GM23248 (cell line): ENCODE measurements at regions not wholly inside any gene's neighbourhood (a gene's known extent, or its start where the extent isn't known, plus 50 kb on each side); places are given as distances from the start of the nearest gene placed in this dataset.

Source experiments
- DNase-seq: peaks from one replicate; pipeline ENCODE4 v3.0.0-alpha.2; 2015
- H2AFZ ChIP-seq: fragments of 200-600 bp; sonication (generic); 2 replicates; pipeline ENCODE4 v1.6.1; 2016; ENCODE audit warnings: antibody characterized with exemption
- H3F3A ChIP-seq: fragments of 200-600 bp; sonication (generic); 2 replicates; pipeline ENCODE4 v1.6.1; 2016; ENCODE audit warnings: mild to moderate bottlenecking, antibody characterized with exemption, mixed run types; ENCODE audit not compliant: insufficient read depth
- H3K27ac ChIP-seq: fragments of 200-600 bp; sonication (generic); 2 replicates; pipeline ENCODE4 v1.5.1; 2016; ENCODE audit warnings: mild to moderate bottlenecking
- H3K27me3 ChIP-seq: fragments of 200-600 bp; sonication (generic); replicated peaks from 2 replicates; pipeline ENCODE4 v1.6.1; 2016; ENCODE audit warnings: mild to moderate bottlenecking; ENCODE audit not compliant: insufficient read depth
- H3K36me3 ChIP-seq: fragments of 200-600 bp; sonication (generic); 2 replicates; pipeline ENCODE4 v1.6.1; 2016; ENCODE audit warnings: low read depth, mild to moderate bottlenecking
- H3K4me1 ChIP-seq: fragments of 200-600 bp; sonication (generic); 2 replicates; pipeline ENCODE4 v1.6.1; 2016; ENCODE audit warnings: mild to moderate bottlenecking; ENCODE audit not compliant: insufficient read depth
- H3K4me2 ChIP-seq: fragments of 200-600 bp; sonication (generic); one replicate; pipeline ENCODE4 v1.6.1; 2016; ENCODE audit warnings: mild to moderate bottlenecking; ENCODE audit not compliant: unreplicated experiment
- H3K4me3 ChIP-seq: fragments of 200-600 bp; sonication (generic); 2 replicates; pipeline ENCODE4 v1.5.1; 2016; ENCODE audit warnings: mild to moderate bottlenecking
- H3K79me2 ChIP-seq: fragments of 200-600 bp; sonication (generic); 2 replicates; pipeline ENCODE4 v1.6.1; 2016; ENCODE audit warnings: mild to moderate bottlenecking; ENCODE audit not compliant: insufficient read depth
- H3K9ac ChIP-seq: fragments of 200-600 bp; sonication (generic); 2 replicates; pipeline ENCODE4 v1.6.1; 2016; ENCODE audit warnings: mild to moderate bottlenecking
- H3K9me2 ChIP-seq: fragments of 200-600 bp; sonication (generic); 2 replicates; pipeline ENCODE4 v1.6.1; 2016; ENCODE audit warnings: mixed run types, mild to moderate bottlenecking, moderate library complexity; ENCODE audit not compliant: insufficient read depth
- H3K9me3 ChIP-seq: fragments of 200-600 bp; sonication (generic); one replicate; pipeline ENCODE4 v1.6.1; 2017; ENCODE audit warnings: low read depth
- H4K20me1 ChIP-seq: fragments of 200-600 bp; sonication (generic); 2 replicates; pipeline ENCODE4 v1.6.0; 2016; ENCODE audit not compliant: insufficient read depth
- EZH2 ChIP-seq: fragments of 200-600 bp; sonication (generic); IDR thresholded peaks from 2 replicates; pipeline ENCODE4 v1.6.1; 2018; ENCODE audit warnings: antibody characterized with exemption, mild to moderate bottlenecking; ENCODE audit not compliant: insufficient read depth, poor library complexity, severe bottlenecking
- EZH2phosphoT487 ChIP-seq: fragments of 200-600 bp; sonication (generic); IDR thresholded peaks from 2 replicates; pipeline ENCODE4 v1.6.1; 2018; ENCODE audit warnings: antibody characterized with exemption, moderate library complexity, mild to moderate bottlenecking, low read depth; ENCODE audit not compliant: insufficient read depth
- WGBS, 2 experiments: methylation state at CpG; one replicate each; pipeline ENCODE4 v1.1.6; 2015 to 2017; ENCODE audit warnings: low lambda C conversion rate in 2 of 2, low coverage in 1 of 2; ENCODE audit errors: missing lambda C conversion rate in 2 of 2; 5-methylcytosine and 5-hydroxymethylcytosine counted together
- in situ Hi-C: fragments of 300-500 bp; cut with MboI; formaldehyde crosslinking; loops from 2 replicates; pipeline ENCODE4 v1.15.0; 2020

DNA sequence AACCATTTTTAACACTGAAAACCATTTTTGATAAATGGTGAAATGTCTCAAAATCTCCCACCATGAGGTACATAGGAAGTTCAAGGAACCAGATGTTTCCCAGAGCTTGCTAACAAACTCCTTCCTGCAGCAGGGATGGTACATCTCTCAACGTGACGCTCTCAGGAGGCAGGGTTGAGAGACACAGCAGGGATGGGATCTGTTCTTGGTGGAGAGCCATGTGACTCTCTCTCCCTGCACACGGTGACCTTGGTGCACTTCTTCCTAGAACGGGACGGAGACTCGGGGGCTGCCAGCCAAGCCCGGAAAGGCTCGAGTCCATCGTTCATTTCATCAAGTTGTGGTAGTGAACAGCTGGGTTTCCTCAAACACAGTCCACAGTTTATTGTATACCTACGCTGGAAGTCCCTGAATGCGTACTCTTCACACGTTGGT, 94.2 kb downstream of the FAM50B start:
- WGBS, 2 experiments = 26 to 32% methylated on average over 12 of the region's 12 CpGs
- Histone ChIP-seq H3K4me3 (no peak overlapping the region), H3K27ac (no peak overlapping the region), H3K9me2 (no peaks in the 10 kb centered on the region), H3K36me3 (no peaks in the 10 kb centered on the region), H3K79me2 (no peaks in the 10 kb centered on the region), H3K9ac (no peak overlapping the region), H4K20me1 (no peaks in the 10 kb centered on the region), H3K27me3 (no peaks in the 10 kb centered on the region), H3K9me3 (no peaks in the 10 kb centered on the region), H3K4me2 (no peak overlapping the region), H3K4me1 (peaks cover 5% of the 10 kb centered on the region), H2AFZ (no peak overlapping the region), H3F3A (0 out of 2 replicates have a peak, but pooled peaks cover 3% of the 10 kb centered on the region)
- no peak for DNase-seq
- in situ Hi-C loops = no loop called here
- no peak for TF ChIP-seq EZH2
- no peak for TF ChIP-seq EZH2phosphoT487

DNA sequence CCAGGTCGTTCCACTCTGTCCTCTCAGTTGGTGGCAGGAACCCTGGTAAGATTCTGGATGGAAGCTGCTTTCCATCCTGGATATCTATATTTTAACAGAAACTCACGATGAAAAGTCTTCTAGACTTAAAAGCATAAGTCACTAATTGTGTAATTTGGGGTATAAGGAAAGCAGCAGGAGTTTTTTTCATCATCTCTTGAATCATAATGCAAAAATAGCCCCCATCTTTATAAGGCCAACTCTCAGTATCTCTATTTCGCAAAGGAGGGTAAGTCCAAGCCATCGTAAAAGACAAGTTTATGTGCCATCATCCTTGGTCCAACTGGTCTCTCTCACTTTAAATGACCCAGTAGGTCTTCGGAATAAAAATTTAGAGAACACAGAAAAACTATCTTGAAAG, 95.1 kb downstream of the FAM50B start:
- Histone ChIP-seq H2AFZ (0 out of 2 replicates have a peak overlapping the region, but pooled peaks have one; percentile 32), H3K9me2 (no peaks in the 10 kb centered on the region), H3K4me2 (no peak overlapping the region), H4K20me1 (no peaks in the 10 kb centered on the region), H3K9ac (no peak overlapping the region), H3K36me3 (no peaks in the 10 kb centered on the region), H3K27ac (no peak overlapping the region), H3K27me3 (no peaks in the 10 kb centered on the region), H3F3A (0 out of 2 replicates have a peak, but pooled peaks cover 3% of the 10 kb centered on the region), H3K9me3 (no peaks in the 10 kb centered on the region), H3K4me1 (peaks cover 5% of the 10 kb centered on the region), H3K79me2 (no peaks in the 10 kb centered on the region), H3K4me3 (no peak overlapping the region)
- TF ChIP-seq EZH2 (no peak), EZH2phosphoT487 (no peak)
- in situ Hi-C loops = no loop called here
- DNase-seq = no peak
- WGBS, 2 experiments = 91 to 95% methylated on average over 5 of the region's 5 CpGs

DNA sequence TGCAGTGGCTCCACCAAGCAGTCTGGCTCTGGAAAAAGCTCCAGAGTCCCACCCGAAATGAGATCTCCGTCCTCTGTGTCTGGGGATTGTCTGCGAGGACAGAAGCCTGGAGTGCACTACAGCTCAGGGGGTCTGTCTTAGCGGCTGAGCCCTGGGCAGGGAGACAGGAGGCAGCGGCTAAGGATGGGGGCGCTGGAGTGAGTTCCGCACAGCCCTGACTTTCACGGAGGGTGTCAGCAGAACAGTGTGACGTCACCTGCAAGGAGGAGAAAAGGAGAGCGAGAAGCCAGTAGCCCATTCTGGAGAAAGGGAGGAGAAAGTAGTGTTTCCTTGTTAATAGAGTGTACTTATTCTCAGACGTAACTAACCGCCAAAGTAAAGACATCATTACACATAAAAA, 97.6 kb downstream of the FAM50B start:
- Histone ChIP-seq H2AFZ (peak overlapping the region; percentile 86), H3K9ac (peak overlapping the region; percentile 51; the same call in 1 of the 2 replicates), H3K9me3 (no peaks in the 10 kb centered on the region), H3K4me2 (peak overlapping the region; percentile 84), H3F3A (0 out of 2 replicates have a peak, but pooled peaks cover 3% of the 10 kb centered on the region), H3K4me3 (peak overlapping the region; percentile 68), H3K79me2 (no peaks in the 10 kb centered on the region), H4K20me1 (no peaks in the 10 kb centered on the region), H3K36me3 (no peaks in the 10 kb centered on the region), H3K27me3 (no peaks in the 10 kb centered on the region), H3K4me1 (peaks cover 5% of the 10 kb centered on the region), H3K27ac (peak overlapping the region; percentile 19; the same call in 1 of the 2 replicates), H3K9me2 (no peaks in the 10 kb centered on the region)
- peak; percentile 75 for DNase-seq
- TF ChIP-seq EZH2phosphoT487 (no peak), EZH2 (no peak)
- 27 to 30% methylated on average over 12 of the region's 12 CpGs for WGBS, 2 experiments
- in situ Hi-C loops = no loop called here

DNA sequence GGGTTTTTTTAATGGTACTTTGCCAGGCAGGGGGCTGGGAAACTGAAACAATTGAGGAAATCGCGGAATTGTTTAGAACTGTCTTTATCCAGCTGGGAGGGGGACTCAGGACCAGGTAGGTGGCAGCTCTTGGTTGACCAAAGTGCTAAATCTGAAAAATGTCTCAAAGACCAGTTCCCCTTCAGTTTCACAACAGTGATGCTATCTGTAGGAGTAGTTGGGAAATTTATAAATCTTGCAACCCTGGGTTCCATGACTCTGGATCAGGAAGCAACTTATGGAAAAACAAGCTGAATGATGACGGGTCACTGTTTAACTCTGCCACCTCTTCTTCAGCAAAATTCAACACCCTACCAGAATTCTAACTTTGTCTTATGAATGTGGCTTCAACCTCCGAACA, 99.7 kb downstream of the FAM50B start:
- H3K4me2 ChIP-seq = no peak overlapping the region
- H3K4me3 ChIP-seq = no peak overlapping the region
- 94 to 99% methylated on average over 4 of the region's 4 CpGs for WGBS, 2 experiments
- H3K36me3 ChIP-seq = no peaks in the 10 kb centered on the region
- H3F3A ChIP-seq = 0 out of 2 replicates have a peak, but pooled peaks cover 3% of the 10 kb centered on the region
- no peaks in the 10 kb centered on the region for H3K79me2 ChIP-seq
- no peaks in the 10 kb centered on the region for H3K9me3 ChIP-seq
- no peak for TF ChIP-seq EZH2
- no peak for TF ChIP-seq EZH2phosphoT487
- H4K20me1 ChIP-seq = no peaks in the 10 kb centered on the region
- no peak for DNase-seq
- H3K9me2 ChIP-seq = no peaks in the 10 kb centered on the region
- no peaks in the 10 kb centered on the region for H3K27me3 ChIP-seq
- no peak overlapping the region for H3K9ac ChIP-seq
- peaks cover 5% of the 10 kb centered on the region for H3K4me1 ChIP-seq
- no peak overlapping the region for H2AFZ ChIP-seq
- no peak overlapping the region for H3K27ac ChIP-seq
- in situ Hi-C loops = no loop called here
